ENCODE measurements at regions not wholly inside any gene's neighbourhood (a gene's known extent, or its start where the extent isn't known, plus 50 kb on each side); places are given as distances from the start of the nearest gene placed in this dataset.

DNA sequence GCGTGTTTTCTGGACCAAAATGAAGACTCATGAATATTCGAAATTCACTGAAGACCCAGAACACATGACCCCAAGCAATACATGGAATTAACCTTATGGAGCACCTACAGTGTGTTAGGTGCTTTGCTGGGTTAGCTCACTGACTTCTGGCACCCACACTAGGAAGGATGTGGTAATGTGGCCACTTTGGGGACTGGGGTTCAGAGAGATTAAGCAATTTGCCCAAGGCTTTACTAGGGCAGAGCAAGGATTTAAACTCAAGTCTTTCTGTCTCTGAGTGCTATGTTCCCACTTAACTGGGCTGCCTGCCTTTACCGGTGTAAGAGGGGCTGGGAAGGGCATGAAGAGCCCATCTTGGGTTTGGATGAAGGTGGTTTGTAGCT, 162.0 kb upstream of the ATP6AP2 start:
- Histone ChIP-seq H3K36me3 (ENCODE audit: low read depth, missing control alignments) (no peaks in the 10 kb centered on the region), H3K27me3 (no peaks in the 10 kb centered on the region), H3K4me1 (no peaks in the 10 kb centered on the region), H3K4me3 (no peak overlapping the region), H3K9me3 (no peaks in the 10 kb centered on the region), H3K27ac (no peak overlapping the region)
- DNase-seq, result no peak
- TF ChIP-seq, protein P1, sequence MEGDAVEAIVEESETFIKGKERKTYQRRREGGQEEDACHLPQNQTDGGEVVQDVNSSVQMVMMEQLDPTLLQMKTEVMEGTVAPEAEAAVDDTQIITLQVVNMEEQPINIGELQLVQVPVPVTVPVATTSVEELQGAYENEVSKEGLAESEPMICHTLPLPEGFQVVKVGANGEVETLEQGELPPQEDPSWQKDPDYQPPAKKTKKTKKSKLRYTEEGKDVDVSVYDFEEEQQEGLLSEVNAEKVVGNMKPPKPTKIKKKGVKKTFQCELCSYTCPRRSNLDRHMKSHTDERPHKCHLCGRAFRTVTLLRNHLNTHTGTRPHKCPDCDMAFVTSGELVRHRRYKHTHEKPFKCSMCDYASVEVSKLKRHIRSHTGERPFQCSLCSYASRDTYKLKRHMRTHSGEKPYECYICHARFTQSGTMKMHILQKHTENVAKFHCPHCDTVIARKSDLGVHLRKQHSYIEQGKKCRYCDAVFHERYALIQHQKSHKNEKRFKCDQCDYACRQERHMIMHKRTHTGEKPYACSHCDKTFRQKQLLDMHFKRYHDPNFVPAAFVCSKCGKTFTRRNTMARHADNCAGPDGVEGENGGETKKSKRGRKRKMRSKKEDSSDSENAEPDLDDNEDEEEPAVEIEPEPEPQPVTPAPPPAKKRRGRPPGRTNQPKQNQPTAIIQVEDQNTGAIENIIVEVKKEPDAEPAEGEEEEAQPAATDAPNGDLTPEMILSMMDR (IDR thresholded peaks at IDR 0.05), result no peak
- TF ChIP-seq POLR2A (IDR thresholded peaks at IDR 0.05), result no peak
- 93 to 100% methylated on average over 1 to 3 of the region's 3 CpGs for WGBS, 2 donors
- intact Hi-C loops (cut with DNase I; ENCODE audit: low total_unique reads), result no loop called here

DNA sequence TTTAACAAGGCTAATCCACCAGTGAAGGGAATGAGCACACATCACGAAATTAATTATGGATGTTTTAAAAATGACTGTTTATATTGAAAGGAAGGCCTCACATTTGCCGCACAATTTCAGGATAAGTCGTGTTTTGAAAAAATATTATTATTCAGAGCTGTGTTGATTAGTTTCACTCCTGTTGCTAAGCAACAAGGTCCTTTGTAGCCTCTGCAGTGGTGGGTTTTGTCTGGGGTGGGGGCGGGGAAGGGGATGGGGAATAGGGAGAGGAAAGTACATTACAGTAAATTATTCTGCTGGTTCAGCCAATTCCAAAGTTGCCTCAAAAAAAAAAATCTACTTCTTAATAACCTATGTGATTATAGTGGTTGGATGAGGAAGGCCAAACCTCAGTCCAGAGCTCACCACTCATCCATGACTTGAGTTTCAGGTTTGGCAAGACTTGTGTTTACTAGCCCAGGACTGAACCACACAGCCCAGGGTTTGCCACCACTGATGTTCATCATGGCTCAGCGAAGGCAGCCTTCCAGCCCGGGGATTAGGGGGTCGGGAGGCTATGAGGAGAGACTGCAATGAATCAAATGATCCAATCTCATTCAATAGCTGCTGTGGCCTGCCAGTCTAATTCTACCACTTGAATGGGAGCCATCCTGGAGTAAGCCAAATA, 162.5 kb upstream of the ATP6AP2 start:
- TF ChIP-seq POLR2A (IDR thresholded peaks at IDR 0.05), result no peak
- TF ChIP-seq, protein P1 (IDR thresholded peaks at IDR 0.05), result no peak
- no peak overlapping the region for H3K27ac ChIP-seq
- 88 to 92% methylated on average over 7 of the region's 7 CpGs for WGBS, 2 donors
- intact Hi-C loops (cut with DNase I; ENCODE audit: low total_unique reads), result no loop called here
- no peaks in the 10 kb centered on the region for H3K9me3 ChIP-seq
- H3K4me1 ChIP-seq, result no peaks in the 10 kb centered on the region
- no peaks in the 10 kb centered on the region for H3K27me3 ChIP-seq
- no peak for DNase-seq
- H3K36me3 ChIP-seq (ENCODE audit: low read depth, missing control alignments), result no peaks in the 10 kb centered on the region
- no peak overlapping the region for H3K4me3 ChIP-seq

DNA sequence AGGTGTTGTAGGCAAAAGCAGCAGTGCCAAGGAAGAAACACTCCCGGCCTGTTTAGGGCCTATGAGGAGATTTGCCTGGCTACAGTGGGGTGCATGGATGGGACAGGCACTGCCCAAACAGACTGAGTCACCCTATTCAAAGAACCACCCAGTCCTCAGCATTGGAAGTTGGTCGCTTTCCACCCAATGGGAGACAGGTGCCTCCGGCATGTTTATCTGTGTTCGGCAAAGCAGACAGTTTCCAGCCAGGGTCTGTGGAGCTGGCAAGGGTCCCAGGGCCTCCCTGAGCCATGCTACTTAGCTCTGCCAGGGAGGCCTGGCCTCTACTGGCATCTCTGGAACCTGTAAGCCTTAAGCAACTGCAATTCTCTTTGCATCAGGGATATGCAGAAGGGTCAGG, 165.1 kb upstream of the ATP6AP2 start:
- H3K36me3 ChIP-seq (ENCODE audit: low read depth, missing control alignments), result no peaks in the 10 kb centered on the region
- no peak overlapping the region for H3K27ac ChIP-seq
- DNase-seq, result no peak
- H3K9me3 ChIP-seq, result no peaks in the 10 kb centered on the region
- no peaks in the 10 kb centered on the region for H3K4me1 ChIP-seq
- TF ChIP-seq POLR2A (IDR thresholded peaks at IDR 0.05), result no peak
- TF ChIP-seq, protein P1 (IDR thresholded peaks at IDR 0.05), result no peak
- no peak overlapping the region for H3K4me3 ChIP-seq
- 74 to 100% methylated on average over 1 to 4 of the region's 4 CpGs for WGBS, 2 donors
- H3K27me3 ChIP-seq, result no peaks in the 10 kb centered on the region
- intact Hi-C loops (cut with DNase I; ENCODE audit: low total_unique reads), result no loop called here

DNA sequence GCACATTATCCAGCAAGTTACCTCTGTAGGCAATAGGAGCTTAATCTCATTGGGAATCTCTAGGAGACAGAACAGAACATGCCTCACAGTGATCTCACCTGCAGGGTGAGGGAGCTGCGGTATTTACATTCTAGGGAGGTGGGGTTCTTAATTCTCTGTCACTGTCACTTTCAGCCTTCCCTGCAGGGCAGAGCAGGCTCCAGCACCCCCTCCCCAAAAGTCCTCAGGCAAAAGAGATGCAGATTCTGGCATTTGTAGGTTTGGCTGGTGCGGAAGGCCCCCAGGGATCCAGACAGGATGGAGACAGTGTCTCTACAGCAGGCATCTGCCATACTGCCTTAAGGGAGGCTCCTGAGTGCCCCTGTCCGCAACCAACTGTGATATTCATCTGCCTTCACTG, 166.4 kb upstream of the ATP6AP2 start:
- Histone ChIP-seq H3K4me1 (no peaks in the 10 kb centered on the region), H3K9me3 (no peaks in the 10 kb centered on the region), H3K4me3 (no peak overlapping the region), H3K36me3 (ENCODE audit: low read depth, missing control alignments) (no peaks in the 10 kb centered on the region), H3K27ac (no peak overlapping the region), H3K27me3 (no peaks in the 10 kb centered on the region)
- intact Hi-C loops (cut with DNase I; ENCODE audit: low total_unique reads), result no loop called here
- no peak for DNase-seq
- TF ChIP-seq, protein P1 (IDR thresholded peaks at IDR 0.05), result no peak
- no peak for TF ChIP-seq POLR2A (IDR thresholded peaks at IDR 0.05)
- WGBS, 2 donors, result 92 to 100% methylated on average over 1 to 3 of the region's 3 CpGs

All from testis (tissue), 2 donors.